Calu3 (cell line): ENCODE measurements at regions not wholly inside any gene's neighbourhood (a gene's known extent, or its start where the extent isn't known, plus 50 kb on each side); places are given as distances from the start of the nearest gene placed in this dataset.

ENCODE experiments used
- BruUV-seq: library from RNA; stranded (reverse); fragments of 400-500 nt; replicated peaks from 2 replicates; lab custom pipeline; 2021; lab: Mats Ljungman, UMichigan
- CTCF ChIA-PET: fragments of 300-600 bp; sonication (Branson Sonifier 250); formaldehyde crosslinking; loops from one replicate; lab custom pipeline; 2022; ENCODE audit warnings: antibody characterized with exemption; lab: Charles Lee
- DNase-seq: peaks from one replicate; pipeline ENCODE4 v3.0.0; 2022
- H3K27ac Mint-ChIP-seq: one replicate; pipeline ENCODE4 v1.8.0; 2022; ENCODE audit warnings: mixed read lengths; ENCODE audit not compliant: unreplicated experiment
- H3K27me3 Mint-ChIP-seq: one replicate; pipeline ENCODE4 v1.8.0; 2022; ENCODE audit warnings: mixed read lengths; ENCODE audit not compliant: unreplicated experiment
- H3K36me3 Mint-ChIP-seq: one replicate; pipeline ENCODE4 v1.8.0; 2022; ENCODE audit warnings: mild to moderate bottlenecking, moderate library complexity, mixed read lengths; ENCODE audit not compliant: insufficient read depth, unreplicated experiment
- H3K4me1 Mint-ChIP-seq: one replicate; pipeline ENCODE4 v1.8.0; 2022; ENCODE audit warnings: mild to moderate bottlenecking, low read depth, mixed read lengths; ENCODE audit not compliant: unreplicated experiment
- H3K4me3 Mint-ChIP-seq: one replicate; pipeline ENCODE4 v1.8.0; 2022; ENCODE audit warnings: mild to moderate bottlenecking, low read depth, moderate library complexity, mixed read lengths; ENCODE audit not compliant: unreplicated experiment
- H3K9me3 Mint-ChIP-seq: one replicate; pipeline ENCODE4 v1.8.0; 2022; ENCODE audit warnings: low read depth, mixed read lengths; ENCODE audit not compliant: unreplicated experiment
- CTCF ChIP-seq: fragments of 200-600 bp; IDR thresholded peaks from one replicate; pipeline ENCODE4 v1.8.0; 2022; ENCODE audit warnings: antibody characterized with exemption; ENCODE audit not compliant: unreplicated experiment
- intact Hi-C: fragments of 100-400 bp; cut with micrococcal nuclease; formaldehyde crosslinking; loops from one replicate; pipeline ENCODE4 v1.10.0; 2022; ENCODE audit not compliant: unreplicated experiment

- H3K36me3 Mint-ChIP-seq, result no peaks in the 10 kb centered on the region
- CTCF ChIA-PET, result no interaction called here
- no TSS peak for BruUV-seq
- H3K4me3 Mint-ChIP-seq, result no peak overlapping the region
- no peaks in the 10 kb centered on the region for H3K4me1 Mint-ChIP-seq
- no peaks in the 10 kb centered on the region for H3K27me3 Mint-ChIP-seq
- DNase-seq, result no peak
- intact Hi-C loops, result no loop called here
- no peak overlapping the region for H3K27ac Mint-ChIP-seq
- TF ChIP-seq CTCF, result no peak
- peaks cover 5% of the 10 kb centered on the region for H3K9me3 Mint-ChIP-seq
Observed at GRCh38 chr12:45490232-45490881, 239.1 kb upstream of the ARID2 start.

- no peaks in the 10 kb centered on the region for H3K36me3 Mint-ChIP-seq
- no peaks in the 10 kb centered on the region for H3K4me1 Mint-ChIP-seq
- intact Hi-C loops, result no loop called here
- BruUV-seq, result no TSS peak
- DNase-seq, result no peak
- no peak overlapping the region for H3K27ac Mint-ChIP-seq
- CTCF ChIA-PET, result no interaction called here
- TF ChIP-seq CTCF, result no peak
- no peaks in the 10 kb centered on the region for H3K27me3 Mint-ChIP-seq
- H3K4me3 Mint-ChIP-seq, result no peak overlapping the region
- peaks cover 5% of the 10 kb centered on the region for H3K9me3 Mint-ChIP-seq
Observed at GRCh38 chr12:45494279-45494678, 235.2 kb upstream of the ARID2 start.

- intact Hi-C loops, result no loop called here
- H3K36me3 Mint-ChIP-seq, result no peaks in the 10 kb centered on the region
- CTCF ChIA-PET, result no interaction called here
- no peaks in the 10 kb centered on the region for H3K27me3 Mint-ChIP-seq
- no peak overlapping the region for H3K27ac Mint-ChIP-seq
- H3K4me3 Mint-ChIP-seq, result no peak overlapping the region
- H3K4me1 Mint-ChIP-seq, result no peaks in the 10 kb centered on the region
- DNase-seq, result no peak
- H3K9me3 Mint-ChIP-seq, result no peaks in the 10 kb centered on the region
- no TSS peak for BruUV-seq
- TF ChIP-seq CTCF, result no peak
Observed at GRCh38 chr12:45498645-45499044, 230.9 kb upstream of the ARID2 start.

- Mint-ChIP-seq H3K4me1 (no peaks in the 10 kb centered on the region), H3K9me3 (no peaks in the 10 kb centered on the region), H3K36me3 (no peaks in the 10 kb centered on the region), H3K4me3 (no peak overlapping the region), H3K27me3 (no peaks in the 10 kb centered on the region), H3K27ac (no peak overlapping the region)
- no TSS peak for BruUV-seq
- DNase-seq, result no peak
- CTCF ChIA-PET, result no interaction called here
- intact Hi-C loops, result no loop called here
- TF ChIP-seq CTCF, result no peak
Observed at GRCh38 chr12:45502481-45503128, 226.9 kb upstream of the ARID2 start.
